SK-N-SH (cell line): ENCODE measurements at regions not wholly inside any gene's neighbourhood (a gene's known extent, or its start where the extent isn't known, plus 50 kb on each side); places are given as distances from the start of the nearest gene placed in this dataset.

Experiments used
- CTCF ChIA-PET: fragments of 300-600, 350-600 bp; formaldehyde crosslinking; extraction: SDS; loops from one replicate; lab custom pipeline; 2021; lab: Yijun Ruan, JAX
- POLR2A ChIA-PET: fragments of 350-600 bp; sonication (Branson Sonifier 250); formaldehyde crosslinking; extraction: SDS; loops from one replicate; lab custom pipeline; 2020; ENCODE audit warnings: antibody characterized with exemption, inconsistent platforms; lab: Yijun Ruan, JAX
- DNase-seq: peaks from one replicate; pipeline ENCODE4 v3.0.0; 2012
- H2AFZ ChIP-seq: fragments of 200-600 bp; sonication (generic); 2 replicates; pipeline ENCODE4 v1.8.1; 2016; ENCODE audit warnings: antibody characterized with exemption, mild to moderate bottlenecking, low read depth
- H3F3A ChIP-seq: fragments of 200-600 bp; sonication (generic); replicated peaks from 2 replicates; pipeline ENCODE3; 2016; ENCODE audit warnings: antibody characterized with exemption, mild to moderate bottlenecking; ENCODE audit not compliant: insufficient read depth
- H3K27ac ChIP-seq, 2 experiments: fragments of 200-500 bp in 1 of 2; fragments of 200-600 bp in 1 of 2; sonication (Bioruptor generic) in 1 of 2; sonication (generic), shearing (Covaris generic) in 1 of 2; 2 replicates each; pipeline versions ENCODE4 v1.5.1 to v1.6.1; 2014 to 2016; ENCODE audit warnings: low read depth in 2 of 2, inconsistent platforms in 1 of 2, low read length in 1 of 2, mild to moderate bottlenecking in 1 of 2, mixed read lengths in 1 of 2
- H3K27me3 ChIP-seq: fragments of 200-600 bp; sonication (generic), shearing (Covaris generic); 2 replicates; pipeline ENCODE4 v1.6.1; 2016; ENCODE audit warnings: mixed run types; ENCODE audit not compliant: insufficient read depth
- H3K36me3 ChIP-seq, 2 experiments: fragments of 200-500 bp in 1 of 2; fragments of 200-600 bp in 1 of 2; sonication (Bioruptor generic) in 1 of 2; sonication (generic) in 1 of 2; replicated peaks in 1 of 2; 2 replicates each; pipeline versions ENCODE3 to v1.5.1; 2014 to 2016; ENCODE audit warnings: low read length in 1 of 2, mild to moderate bottlenecking in 1 of 2; ENCODE audit not compliant: insufficient read depth in 2 of 2, control insufficient read depth in 1 of 2
- H3K4me1 ChIP-seq, 2 experiments: fragments of 200-500 bp in 1 of 2; fragments of 200-600 bp in 1 of 2; sonication (Bioruptor generic) in 1 of 2; sonication (generic), shearing (Covaris generic) in 1 of 2; 2 replicates each; pipeline versions ENCODE4 v1.5.1 to v1.6.1; 2014 to 2016; ENCODE audit warnings: low read depth in 1 of 2, low read length in 1 of 2, mixed run types in 1 of 2; ENCODE audit not compliant: insufficient read depth in 2 of 2, control insufficient read depth in 1 of 2
- H3K4me2 ChIP-seq: fragments of 200-600 bp; sonication (generic), shearing (Covaris generic); 2 replicates; pipeline ENCODE4 v1.6.1; 2017; ENCODE audit warnings: mixed run types
- H3K4me3 ChIP-seq, 2 experiments: fragments of 200-500 bp in 1 of 2; fragments of 200-600 bp in 1 of 2; sonication (Bioruptor generic) in 1 of 2; sonication (generic), shearing (Covaris generic) in 1 of 2; 2 replicates each; pipeline versions ENCODE4 v1.5.1 to v1.8.1; 2014 to 2016; ENCODE audit warnings: low read depth in 2 of 2, inconsistent platforms in 1 of 2, low read length in 1 of 2, mild to moderate bottlenecking in 1 of 2, mixed read lengths in 1 of 2, moderate library complexity in 1 of 2
- H3K79me2 ChIP-seq: fragments of 200-600 bp; sonication (generic); 2 replicates; pipeline ENCODE4 v1.8.1; 2017; ENCODE audit warnings: mild to moderate bottlenecking; ENCODE audit not compliant: insufficient read depth
- H3K9ac ChIP-seq: fragments of 200-600 bp; sonication (generic); 2 replicates; pipeline ENCODE4 v1.6.1; 2017; ENCODE audit warnings: mixed run types
- H3K9me2 ChIP-seq: fragments of 200-600 bp; sonication (generic); 2 replicates; pipeline ENCODE4 v1.6.1; 2017; ENCODE audit warnings: mixed run types
- H3K9me3 ChIP-seq: fragments of 200-600 bp; sonication (generic); 2 replicates; pipeline ENCODE4 v1.6.1; 2017; ENCODE audit warnings: mixed run types, mild to moderate bottlenecking, moderate library complexity
- H4K20me1 ChIP-seq: fragments of 200-600 bp; sonication (generic); 2 replicates; pipeline ENCODE4 v1.6.1; 2017; ENCODE audit warnings: mild to moderate bottlenecking, mixed run types; ENCODE audit not compliant: insufficient read depth
- CTCF ChIP-seq: fragments of 200-600 bp; sonication (generic); IDR thresholded peaks from 2 replicates; pipeline ENCODE4 v1.6.1; 2017; ENCODE audit warnings: antibody characterized with exemption, mild to moderate bottlenecking, moderate library complexity
- FOSL2 ChIP-seq: IDR thresholded peaks from 2 replicates; pipeline ENCODE4 v1.4.0; 2012; ENCODE audit warnings: low read depth, mild to moderate bottlenecking, moderate library complexity, borderline replicate concordance
- FOXJ3 ChIP-seq: sonication (generic); formaldehyde crosslinking; IDR thresholded peaks from 2 replicates; pipeline ENCODE4 v1.5.1; 2020; ENCODE audit warnings: mild to moderate bottlenecking, missing genetic modification reagents
- FOXM1 ChIP-seq: IDR thresholded peaks from 2 replicates; pipeline ENCODE4 v1.4.0; 2012; ENCODE audit warnings: low read depth, mild to moderate bottlenecking
- MEF2A ChIP-seq: IDR thresholded peaks from 2 replicates; pipeline ENCODE4 v1.4.0; 2012; ENCODE audit warnings: low read depth, borderline replicate concordance
- MXI1 ChIP-seq: IDR thresholded peaks from 2 replicates; pipeline ENCODE4 v1.6.1; 2012; ENCODE audit warnings: mild to moderate bottlenecking, low read depth, low read length, improper control_type of control experiment
- NFIC ChIP-seq: IDR thresholded peaks from 2 replicates; pipeline ENCODE4 v1.4.0; 2012; ENCODE audit warnings: borderline replicate concordance
- POLR2AphosphoS5 ChIP-seq: IDR thresholded peaks from 2 replicates; pipeline ENCODE4 v1.6.1; 2012; ENCODE audit warnings: low read depth, low read length
- RCOR1 ChIP-seq: fragments of 150-350 bp; IDR thresholded peaks from 2 replicates; pipeline ENCODE4 v1.6.1; 2017; ENCODE audit warnings: antibody characterized with exemption, low read length
- RFX5 ChIP-seq: IDR thresholded peaks from 2 replicates; pipeline ENCODE4 v1.6.1; 2012; ENCODE audit warnings: mild to moderate bottlenecking, improper control_type of control experiment, low read length
- RXRA ChIP-seq: IDR thresholded peaks from 2 replicates; pipeline ENCODE4 v1.4.0; 2012; ENCODE audit warnings: low read depth, mild to moderate bottlenecking, borderline replicate concordance
- SIN3A ChIP-seq: IDR thresholded peaks from 2 replicates; pipeline ENCODE4 v1.6.1; 2012; ENCODE audit warnings: low read depth, mild to moderate bottlenecking, low read length, moderate library complexity, borderline replicate concordance
- SMC3 ChIP-seq: IDR thresholded peaks from 2 replicates; pipeline ENCODE4 v1.6.1; 2012; ENCODE audit warnings: low read depth, low read length, improper control_type of control experiment
- TAF1 ChIP-seq: IDR thresholded peaks from 2 replicates; pipeline ENCODE4 v1.6.1; 2012; ENCODE audit warnings: low read depth, mild to moderate bottlenecking, low read length, moderate library complexity, borderline replicate concordance
- TCF12 ChIP-seq: IDR thresholded peaks from 2 replicates; pipeline ENCODE4 v1.4.0; 2012
- TEAD4 ChIP-seq: IDR thresholded peaks from 2 replicates; pipeline ENCODE4 v1.4.0; 2012; ENCODE audit warnings: mild to moderate bottlenecking, borderline replicate concordance; ENCODE audit not compliant: insufficient read depth
- YY1 ChIP-seq: IDR thresholded peaks from 2 replicates; pipeline ENCODE4 v1.4.0; 2012; ENCODE audit warnings: low read depth, mild to moderate bottlenecking
- WGBS: methylation state at CpG from one replicate; pipeline ENCODE4 v1.1.6; 2017; ENCODE audit warnings: low lambda C conversion rate; 5-methylcytosine and 5-hydroxymethylcytosine counted together

DNA sequence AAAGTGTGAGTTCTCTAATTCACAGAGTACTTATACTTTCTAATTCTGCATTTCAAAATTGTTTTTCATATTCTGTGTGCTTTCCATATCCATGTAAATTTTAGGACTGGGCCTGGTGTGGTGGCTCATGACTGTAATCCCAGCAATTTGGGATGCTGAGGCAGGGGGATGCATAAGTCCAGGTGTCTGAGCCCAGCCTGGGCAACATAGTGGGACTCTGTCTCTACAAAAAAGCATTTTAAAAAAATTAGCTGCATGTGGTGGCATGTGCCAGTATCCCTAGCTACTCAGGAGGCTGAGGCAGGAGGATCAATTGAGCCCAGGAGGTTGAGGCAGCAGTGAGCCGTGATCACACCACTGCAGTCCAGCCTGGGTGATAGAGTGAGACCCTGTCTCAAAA, 382.6 kb upstream of the AKR1E2 start:
- H3K27me3 ChIP-seq = no peaks in the 10 kb centered on the region
- no peaks in the 10 kb centered on the region for H4K20me1 ChIP-seq
- H3K4me1 ChIP-seq = no peaks in the 10 kb centered on the region; a peak in 1 of 4 replicates
- H3K4me2 ChIP-seq = no peak overlapping the region
- 84% methylated on average over 1 of the region's 1 CpG for WGBS
- H3K79me2 ChIP-seq = no peaks in the 10 kb centered on the region
- H3K9me3 ChIP-seq = no peaks in the 10 kb centered on the region; the same call in 1 of the 2 replicates
- CTCF ChIA-PET = no interaction called here
- H2AFZ ChIP-seq = no peak overlapping the region
- DNase-seq = no peak
- H3K9ac ChIP-seq = no peak overlapping the region
- no peaks in the 10 kb centered on the region for H3F3A ChIP-seq
- no peak overlapping the region for H3K4me3 ChIP-seq
- no peak for TF ChIP-seq MEF2A
- H3K36me3 ChIP-seq = peaks cover 0 to 4% of the 10 kb centered on the region in 2 experiments
- no peaks in the 10 kb centered on the region for H3K9me2 ChIP-seq
- POLR2A ChIA-PET = no interaction called here
- no peak overlapping the region for H3K27ac ChIP-seq

DNA sequence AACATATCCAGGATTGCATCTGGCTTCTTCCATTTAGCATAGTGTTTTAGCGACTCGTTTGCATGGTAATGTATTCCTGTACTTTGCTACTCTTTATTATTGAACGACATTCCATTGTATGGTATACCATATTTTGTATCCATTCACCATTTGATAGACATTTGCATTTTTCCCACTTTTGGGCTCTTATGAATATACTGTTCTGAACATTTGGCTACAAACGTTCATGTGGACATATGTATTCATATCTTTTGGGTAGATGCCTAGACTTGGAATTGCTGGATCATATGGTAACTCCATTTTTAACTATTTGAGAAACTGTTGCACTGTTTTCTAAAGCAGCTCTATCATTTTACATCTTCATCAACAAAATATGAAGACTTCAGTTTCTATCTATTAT, 383.7 kb upstream of the AKR1E2 start:
- no peak for TF ChIP-seq RFX5
- no peak for TF ChIP-seq TEAD4
- no peak for TF ChIP-seq CTCF
- TF ChIP-seq POLR2AphosphoS5 = no peak
- TF ChIP-seq RXRA = no peak
- no peak for TF ChIP-seq YY1
- no peak for TF ChIP-seq TCF12
- no peak for TF ChIP-seq SIN3A
- TF ChIP-seq RCOR1 = no peak
- no peak for TF ChIP-seq FOXJ3 (CRISPR knock-in tag)
- no peak for TF ChIP-seq TAF1
- no peak for TF ChIP-seq SMC3
- no peak for TF ChIP-seq FOXM1
- TF ChIP-seq FOSL2 = no peak
- TF ChIP-seq MXI1 = no peak
- TF ChIP-seq NFIC = no peak
- TF ChIP-seq, all 33 proteins: peak for 0
- Histone ChIP-seq H3K9ac (no peak overlapping the region), H3K4me3 (no peak overlapping the region), H3K9me2 (no peaks in the 10 kb centered on the region), H3F3A (no peaks in the 10 kb centered on the region), H3K4me2 (no peak overlapping the region), H4K20me1 (no peaks in the 10 kb centered on the region), H3K79me2 (no peaks in the 10 kb centered on the region), H3K27ac (no peak overlapping the region), H3K36me3 (peaks cover 0 to 4% of the 10 kb centered on the region in 2 experiments), H3K27me3 (no peaks in the 10 kb centered on the region), H3K9me3 (no peaks in the 10 kb centered on the region; the same call in 1 of the 2 replicates), H2AFZ (no peak overlapping the region), H3K4me1 (peaks cover 0 to 3% of the 10 kb centered on the region in 2 experiments; a peak in 1 of 4 replicates)
- ChIA-PET CTCF (interaction anchor here (0.7 kb wide), 1 partner anchor 21 kb away, joined by 3 read pairs; no protein-coding TSS in a partner anchor), POLR2A (no interaction called here)
- no peak for DNase-seq
- WGBS = 90% methylated on average over 4 of the region's 4 CpGs
